NT2/D1 (cell line): ENCODE measurements at regions not wholly inside any gene's neighbourhood (a gene's known extent, or its start where the extent isn't known, plus 50 kb on each side); places are given as distances from the start of the nearest gene placed in this dataset.
"Not testable (repeated sequence)": the region's sequence is repeated elsewhere in the genome, so short reads cannot be mapped to it uniquely, and the experiment has no call there.

Experiments used
- DNase-seq: peaks from one replicate; pipeline ENCODE4 v3.0.0-alpha.2; 2011; ENCODE audit warnings: low read depth, low spot score
- H3K27me3 ChIP-seq: 2 replicates; pipeline ENCODE4 v1.6.0; 2011; ENCODE audit warnings: mild to moderate bottlenecking; ENCODE audit not compliant: insufficient read length, insufficient read depth
- H3K36me3 ChIP-seq: 2 replicates; pipeline ENCODE4 v1.6.1; 2011; ENCODE audit warnings: mild to moderate bottlenecking, low read length, mixed read lengths; ENCODE audit not compliant: insufficient read depth, insufficient read length
- H3K4me1 ChIP-seq: 2 replicates; pipeline ENCODE4 v1.5.1; 2011; ENCODE audit not compliant: insufficient read depth, insufficient read length
- H3K4me3 ChIP-seq: 2 replicates; pipeline ENCODE4 v1.5.1; 2011; ENCODE audit warnings: low read depth; ENCODE audit not compliant: insufficient read length
- H3K9ac ChIP-seq: 2 replicates; pipeline ENCODE4 v1.6.0; 2011; ENCODE audit warnings: low read depth; ENCODE audit not compliant: insufficient read length
- H3K9me3 ChIP-seq: 2 replicates; pipeline ENCODE4 v1.5.1; 2011; ENCODE audit warnings: mild to moderate bottlenecking, low read length; ENCODE audit not compliant: insufficient read depth
- SUZ12 ChIP-seq: IDR thresholded peaks from 2 replicates; pipeline ENCODE4 v1.6.1; 2011; ENCODE audit not compliant: insufficient read length, insufficient read depth; ENCODE audit errors: extremely low read depth
- YY1 ChIP-seq: IDR thresholded peaks from 2 replicates; pipeline ENCODE4 v1.6.1; 2011; ENCODE audit not compliant: insufficient read length, insufficient read depth
- ZNF274 ChIP-seq: IDR thresholded peaks from 2 replicates; pipeline ENCODE4 v1.6.1; 2011; ENCODE audit warnings: mild to moderate bottlenecking, low read depth, low read length

GRCh38 chr4:137735561-137736104 is 203.3 kb upstream of the PCDH18 start:
- no peak overlapping the region for H3K4me3 ChIP-seq
- no peaks in the 10 kb centered on the region for H3K4me1 ChIP-seq
- no peak for DNase-seq
- H3K9ac ChIP-seq: no peak overlapping the region
- H3K36me3 ChIP-seq: no peaks in the 10 kb centered on the region
- TF ChIP-seq YY1: no peak
- TF ChIP-seq SUZ12: no peak
- TF ChIP-seq ZNF274: no peak
- no peaks in the 10 kb centered on the region for H3K27me3 ChIP-seq
- H3K9me3 ChIP-seq: no peaks in the 10 kb centered on the region

DNA sequence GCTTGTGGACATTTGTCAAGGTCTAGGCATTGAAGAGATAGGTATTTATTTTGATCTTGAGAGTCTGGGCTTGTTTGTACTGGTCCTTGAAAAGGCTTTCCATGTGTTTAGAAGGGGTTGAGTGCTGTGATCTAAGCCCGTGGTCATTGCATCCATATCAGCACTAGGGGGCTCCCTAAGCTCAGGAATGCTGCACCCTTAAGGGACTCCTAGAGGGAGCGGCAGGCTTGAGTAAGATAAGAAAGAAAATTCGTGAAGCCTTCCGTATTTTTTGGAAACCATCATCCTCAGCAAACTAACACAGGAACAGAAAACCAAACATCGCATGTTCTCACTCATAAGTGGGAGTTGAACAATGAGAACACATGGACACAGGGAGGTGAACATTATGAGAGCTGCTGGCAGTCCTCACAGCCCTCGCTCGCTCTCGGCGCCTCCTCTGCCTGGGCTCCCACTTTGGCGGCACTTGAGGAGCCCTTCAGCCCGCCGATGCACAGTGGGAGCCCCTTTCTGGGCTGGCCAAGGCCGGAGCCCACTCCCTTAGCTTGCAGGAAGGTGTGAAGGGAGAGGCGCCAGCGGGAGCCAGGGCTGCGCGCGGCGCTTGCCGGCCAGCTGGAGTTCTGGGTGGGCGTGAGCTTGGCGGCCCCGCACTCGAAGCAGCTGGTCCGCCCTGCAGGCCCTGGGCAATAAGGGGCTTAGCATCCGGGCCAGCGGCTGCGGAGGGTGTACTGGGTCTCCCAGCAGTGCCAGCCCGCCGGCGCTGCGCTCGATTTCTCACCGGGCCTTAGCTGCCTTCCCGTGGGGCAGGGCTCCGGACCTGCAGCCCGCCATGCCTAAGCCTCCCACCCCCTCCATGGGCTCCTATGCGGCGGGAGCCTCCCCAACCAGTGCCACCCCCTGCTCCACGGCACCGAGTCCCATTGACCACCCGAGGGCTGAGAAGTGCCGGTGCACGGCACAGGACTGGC is 201.2 kb upstream of the PCDH18 start:
- not testable (repeated sequence) for H3K9me3 ChIP-seq, H3K4me3 ChIP-seq, H3K36me3 ChIP-seq, H3K27me3 ChIP-seq, H3K4me1 ChIP-seq, H3K9ac ChIP-seq
- peak; percentile 27 for DNase-seq

- TF ChIP-seq ZNF274: no peak
- TF ChIP-seq SUZ12: no peak
- no peak for TF ChIP-seq YY1
- H3K4me1 ChIP-seq: no peaks in the 10 kb centered on the region
- no peak for DNase-seq
- H3K36me3 ChIP-seq: no peaks in the 10 kb centered on the region
- no peak overlapping the region for H3K4me3 ChIP-seq
- H3K9me3 ChIP-seq: 0 out of 2 replicates have a peak, but pooled peaks cover 3% of the 10 kb centered on the region
- no peaks in the 10 kb centered on the region for H3K27me3 ChIP-seq
- H3K9ac ChIP-seq: no peak overlapping the region
These were observed 190.6 kb upstream of the PCDH18 start for GRCh38 chr4:137722910-137723309.

GRCh38 chr4:137711502-137711901 is 179.2 kb upstream of the PCDH18 start:
- no peak overlapping the region for H3K9ac ChIP-seq
- H3K4me3 ChIP-seq: no peak overlapping the region
- TF ChIP-seq ZNF274 (no peak), YY1 (no peak), SUZ12 (no peak)
- H3K9me3 ChIP-seq: peaks cover 8% of the 10 kb centered on the region; the same call in 1 of the 2 replicates
- H3K36me3 ChIP-seq: no peaks in the 10 kb centered on the region
- DNase-seq: peak; percentile 39
- peaks cover 3% of the 10 kb centered on the region for H3K4me1 ChIP-seq
- H3K27me3 ChIP-seq: no peaks in the 10 kb centered on the region

DNA sequence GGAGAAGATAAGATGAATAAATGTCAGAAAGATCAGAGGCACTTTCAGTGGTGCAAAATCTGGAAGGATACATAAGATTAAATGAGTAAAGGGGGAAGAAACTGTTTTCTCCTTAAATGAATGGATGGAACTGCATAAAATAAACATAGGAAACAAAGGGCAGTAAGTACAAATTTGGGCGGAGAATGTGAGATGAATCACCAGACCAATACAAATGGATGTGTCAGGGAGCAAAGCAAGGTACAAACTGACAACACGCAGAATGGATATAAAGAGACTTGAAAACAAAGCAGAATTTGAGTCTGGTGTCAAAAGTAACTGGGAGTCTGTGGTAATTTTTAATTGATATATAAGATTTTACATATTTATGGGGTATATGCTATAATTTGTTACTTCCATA is 175.3 kb upstream of the PCDH18 start:
- no peak for DNase-seq
- H3K9me3 ChIP-seq: peaks cover 8% of the 10 kb centered on the region; the same call in 1 of the 2 replicates
- no peak overlapping the region for H3K9ac ChIP-seq
- no peaks in the 10 kb centered on the region for H3K36me3 ChIP-seq
- H3K4me3 ChIP-seq: no peak overlapping the region
- peaks cover 3% of the 10 kb centered on the region for H3K4me1 ChIP-seq
- no peak for TF ChIP-seq ZNF274
- no peak for TF ChIP-seq YY1
- TF ChIP-seq SUZ12: no peak
- H3K27me3 ChIP-seq: no peaks in the 10 kb centered on the region

DNA sequence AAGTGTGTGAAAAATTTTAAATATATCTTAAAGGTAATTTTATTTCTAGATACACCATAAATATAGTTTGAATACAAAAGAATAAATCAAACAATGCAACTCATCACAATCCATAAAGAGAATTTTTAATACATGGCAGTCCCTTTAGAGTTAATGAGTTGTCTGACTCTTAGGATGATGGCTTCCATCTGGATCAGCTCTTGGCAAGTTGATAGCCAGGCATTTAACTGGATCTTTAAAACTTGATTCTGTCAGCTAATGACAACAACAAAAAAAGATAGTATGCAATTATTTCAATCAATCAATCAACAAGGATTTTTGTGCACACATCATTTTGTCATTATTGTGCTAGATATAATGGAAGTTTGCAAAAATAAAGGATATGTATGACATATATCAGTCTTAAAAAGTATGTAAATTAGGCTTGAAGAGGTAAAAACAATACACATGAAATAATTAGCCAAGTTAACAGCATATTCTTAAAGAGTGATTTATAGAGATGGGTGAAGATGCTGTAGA is 174.9 kb upstream of the PCDH18 start:
- H3K4me3 ChIP-seq: no peak overlapping the region
- no peak for TF ChIP-seq SUZ12
- no peak for TF ChIP-seq YY1
- TF ChIP-seq ZNF274: no peak
- H3K36me3 ChIP-seq: no peaks in the 10 kb centered on the region
- H3K4me1 ChIP-seq: peaks cover 3% of the 10 kb centered on the region
- H3K27me3 ChIP-seq: no peaks in the 10 kb centered on the region
- no peak for DNase-seq
- no peak overlapping the region for H3K9ac ChIP-seq
- H3K9me3 ChIP-seq: peaks cover 8% of the 10 kb centered on the region; the same call in 1 of the 2 replicates

DNA sequence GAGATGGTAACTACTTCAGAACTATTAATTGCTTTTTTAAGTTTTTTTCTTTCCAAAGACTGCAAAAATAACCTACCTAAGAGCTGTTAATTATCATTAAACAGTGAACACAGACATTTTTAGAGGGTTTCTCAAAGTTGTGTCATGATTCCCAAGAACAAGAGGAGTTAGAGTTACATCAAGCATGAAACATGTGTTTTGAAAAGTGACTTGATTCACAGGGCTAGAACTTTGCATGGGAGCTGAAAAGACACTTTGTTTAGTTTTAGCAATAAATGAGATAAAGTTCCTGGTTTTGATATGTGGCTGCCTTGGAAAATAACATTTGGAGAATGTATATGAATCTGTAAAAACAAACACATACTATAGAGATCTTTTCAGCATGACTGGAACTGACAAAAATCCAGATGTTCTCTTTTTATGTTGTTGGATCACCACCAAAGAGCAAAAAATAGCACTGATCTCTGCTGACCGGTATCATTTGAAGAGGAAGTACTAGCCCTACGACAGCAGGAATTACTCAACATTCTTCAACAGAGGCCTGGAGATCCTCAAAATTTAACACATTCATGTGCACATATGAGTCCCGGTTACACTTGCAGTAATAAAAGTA is 173.0 kb upstream of the PCDH18 start:
- Histone ChIP-seq H3K27me3 (no peaks in the 10 kb centered on the region), H3K4me1 (no peaks in the 10 kb centered on the region), H3K9me3 (peaks cover 6% of the 10 kb centered on the region; the same call in 1 of the 2 replicates), H3K4me3 (no peak overlapping the region), H3K36me3 (no peaks in the 10 kb centered on the region), H3K9ac (no peak overlapping the region)
- no peak for DNase-seq
- TF ChIP-seq ZNF274 (no peak), SUZ12 (no peak), YY1 (no peak)
